Loucy (cell line): ENCODE measurements at regions not wholly inside any gene's neighbourhood (a gene's known extent, or its start where the extent isn't known, plus 50 kb on each side); places are given as distances from the start of the nearest gene placed in this dataset.

Source experiments
- EZH2phosphoT487 ChIP-seq: fragments of 200-600 bp; IDR thresholded peaks from 2 replicates; pipeline ENCODE4 v1.6.1; 2018; ENCODE audit warnings: antibody characterized with exemption, mild to moderate bottlenecking, moderate library complexity, borderline replicate concordance
- TF ChIP-seq, protein P1 (sequence below): fragments of 200-600 bp; sonication (generic); conservative IDR thresholded peaks from 2 replicates; pipeline ENCODE4 v1.5.1; 2014; ENCODE audit warnings: mild to moderate bottlenecking, antibody characterized with exemption, low read length

DNA sequence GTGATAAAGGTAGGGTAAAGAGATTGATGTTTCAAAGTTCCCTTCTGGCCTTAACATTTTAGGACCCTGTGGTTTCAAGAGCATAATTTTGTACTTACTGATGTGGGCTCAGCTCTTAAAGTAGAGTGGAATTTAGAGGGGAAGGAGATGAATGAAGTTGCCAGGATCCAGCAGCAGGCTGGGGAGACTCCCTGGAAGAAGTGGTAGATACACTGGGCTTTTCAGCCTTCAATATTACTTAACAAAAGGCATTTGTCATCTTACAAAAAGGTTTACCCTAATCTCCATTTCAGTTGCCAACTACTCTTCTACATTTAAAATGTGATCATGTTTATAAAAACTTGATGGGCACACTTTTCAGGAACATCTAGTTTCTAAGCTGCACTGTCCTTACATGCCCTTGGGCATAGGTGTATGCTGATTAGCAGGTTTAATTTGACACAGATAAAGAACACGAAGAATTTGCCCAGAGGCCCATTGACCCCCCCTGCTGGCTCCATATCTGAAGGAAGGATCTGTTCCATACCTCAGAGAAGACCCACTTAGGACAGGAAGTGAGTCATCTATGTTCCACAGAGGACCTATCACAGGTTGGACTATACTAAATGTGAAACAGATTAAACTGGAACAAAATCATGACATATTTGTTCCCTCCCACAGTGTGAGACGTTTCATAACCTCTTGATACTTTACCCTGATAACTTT lies 93.0 kb upstream of the LPP start:
- TF ChIP-seq, protein P1, sequence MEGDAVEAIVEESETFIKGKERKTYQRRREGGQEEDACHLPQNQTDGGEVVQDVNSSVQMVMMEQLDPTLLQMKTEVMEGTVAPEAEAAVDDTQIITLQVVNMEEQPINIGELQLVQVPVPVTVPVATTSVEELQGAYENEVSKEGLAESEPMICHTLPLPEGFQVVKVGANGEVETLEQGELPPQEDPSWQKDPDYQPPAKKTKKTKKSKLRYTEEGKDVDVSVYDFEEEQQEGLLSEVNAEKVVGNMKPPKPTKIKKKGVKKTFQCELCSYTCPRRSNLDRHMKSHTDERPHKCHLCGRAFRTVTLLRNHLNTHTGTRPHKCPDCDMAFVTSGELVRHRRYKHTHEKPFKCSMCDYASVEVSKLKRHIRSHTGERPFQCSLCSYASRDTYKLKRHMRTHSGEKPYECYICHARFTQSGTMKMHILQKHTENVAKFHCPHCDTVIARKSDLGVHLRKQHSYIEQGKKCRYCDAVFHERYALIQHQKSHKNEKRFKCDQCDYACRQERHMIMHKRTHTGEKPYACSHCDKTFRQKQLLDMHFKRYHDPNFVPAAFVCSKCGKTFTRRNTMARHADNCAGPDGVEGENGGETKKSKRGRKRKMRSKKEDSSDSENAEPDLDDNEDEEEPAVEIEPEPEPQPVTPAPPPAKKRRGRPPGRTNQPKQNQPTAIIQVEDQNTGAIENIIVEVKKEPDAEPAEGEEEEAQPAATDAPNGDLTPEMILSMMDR = peak; percentile 46
- no peak for TF ChIP-seq EZH2phosphoT487
